ENCODE measurements at regions not wholly inside any gene's neighbourhood (a gene's known extent, or its start where the extent isn't known, plus 50 kb on each side); places are given as distances from the start of the nearest gene placed in this dataset.

GRCh38 chr1:186605762-186606350 is 74.4 kb downstream of the PTGS2 start:
- TF ChIP-seq EZH2 (IDR thresholded peaks at IDR 0.05; ENCODE audit: insufficient read depth, poor library complexity, severe bottlenecking) (no peak), EZH2phosphoT487 (IDR thresholded peaks at IDR 0.05; ENCODE audit: insufficient read depth, low read depth) (no peak)

All from GM23248 (cell line).